Keratinocyte (primary cell): ENCODE measurements at regions not wholly inside any gene's neighbourhood (a gene's known extent, or its start where the extent isn't known, plus 50 kb on each side); places are given as distances from the start of the nearest gene placed in this dataset.

Source experiments
- DNase-seq: peaks from one replicate; pipeline ENCODE4 v3.0.0-alpha.2; 2011; ENCODE audit warnings: low read depth, missing footprints, low spot score
- FAIRE-seq: peaks from 2 replicates; lab custom pipeline; 2011; peaks lifted over from hg19 to GRCh38; lab: Jason Lieb, UNC
- H2AFZ ChIP-seq: 2 replicates; pipeline ENCODE4 v1.6.0; 2012; ENCODE audit warnings: low read length, control low read depth, inconsistent platforms; ENCODE audit not compliant: control insufficient read depth
- H3K27ac ChIP-seq: 2 replicates; pipeline ENCODE4 v1.5.1; 2011; ENCODE audit warnings: low read length; ENCODE audit not compliant: control insufficient read depth, insufficient read depth
- H3K27me3 ChIP-seq: 3 replicates; pipeline ENCODE4 v1.6.0; 2011; ENCODE audit warnings: low read length; ENCODE audit not compliant: control insufficient read depth, insufficient read depth; ENCODE audit errors: extremely low read depth
- H3K36me3 ChIP-seq, 2 experiments: 2 replicates in 1 of 2; 3 replicates in 1 of 2; pipeline ENCODE4 v1.5.1; 2011; ENCODE audit warnings: low read length in 2 of 2, mild to moderate bottlenecking in 1 of 2; ENCODE audit not compliant: control insufficient read depth in 2 of 2, insufficient read depth in 2 of 2; ENCODE audit errors: extremely low read depth in 1 of 2
- H3K4me1 ChIP-seq: 3 replicates; pipeline ENCODE4 v1.5.1; 2011; ENCODE audit warnings: low read length; ENCODE audit not compliant: control insufficient read depth, insufficient read depth; ENCODE audit errors: extremely low read depth
- H3K4me2 ChIP-seq: 3 replicates; pipeline ENCODE4 v1.6.0; 2011; ENCODE audit warnings: low read depth, low read length; ENCODE audit not compliant: control insufficient read depth, insufficient read depth; ENCODE audit errors: extremely low read depth
- H3K4me3 ChIP-seq, 3 experiments: fragments of 200-600 bp in 1 of 3; sonication (generic) in 1 of 3; 2 replicates in 2 of 3; 3 replicates in 1 of 3; pipeline ENCODE4 v1.5.1; 2011 to 2016; ENCODE audit warnings: low read length in 3 of 3, mild to moderate bottlenecking in 3 of 3, control low read depth in 2 of 3, inconsistent platforms in 1 of 3, low read depth in 1 of 3, mixed read lengths in 1 of 3, mixed run types in 1 of 3, moderate library complexity in 1 of 3; ENCODE audit not compliant: control insufficient read depth in 2 of 3, insufficient read depth in 2 of 3; ENCODE audit errors: extremely low read depth in 1 of 3
- H3K79me2 ChIP-seq: 2 replicates; pipeline ENCODE4 v1.6.0; 2012; ENCODE audit warnings: low read length; ENCODE audit not compliant: control insufficient read depth, insufficient read depth
- H3K9ac ChIP-seq: 3 replicates; pipeline ENCODE4 v1.6.0; 2011; ENCODE audit warnings: low read length; ENCODE audit not compliant: control insufficient read depth, insufficient read depth; ENCODE audit errors: extremely low read depth
- H3K9me1 ChIP-seq: 3 replicates; pipeline ENCODE4 v1.6.0; 2011; ENCODE audit warnings: low read length; ENCODE audit not compliant: control insufficient read depth, insufficient read depth; ENCODE audit errors: extremely low read depth
- H3K9me3 ChIP-seq: 2 replicates; pipeline ENCODE4 v1.5.1; 2012; ENCODE audit warnings: low read depth, low read length; ENCODE audit not compliant: control insufficient read depth
- H4K20me1 ChIP-seq: 3 replicates; pipeline ENCODE4 v1.6.0; 2011; ENCODE audit warnings: low read length; ENCODE audit not compliant: control insufficient read depth, insufficient read depth; ENCODE audit errors: extremely low read depth
- CTCF ChIP-seq, 3 experiments: IDR thresholded peaks in 1 of 3; conservative IDR thresholded peaks in 1 of 3; optimal IDR thresholded peaks in 1 of 3; 2 replicates in 2 of 3; 3 replicates in 1 of 3; pipeline versions ENCODE3 to v1.5.1; 2011; ENCODE audit warnings: low read length in 3 of 3, mild to moderate bottlenecking in 3 of 3, moderate library complexity in 2 of 3, control low read depth in 1 of 3, inconsistent platforms in 1 of 3; ENCODE audit not compliant: insufficient read depth in 2 of 3; ENCODE audit errors: extremely low read depth in 1 of 3
- EZH2 ChIP-seq: IDR thresholded peaks from one replicate; pipeline ENCODE4 v1.6.1; 2012; ENCODE audit warnings: inconsistent platforms, mild to moderate bottlenecking, low read length, moderate library complexity
- dilution Hi-C: fragments of 300-500 bp; cut with MboI; formaldehyde crosslinking; loops from one replicate; pipeline ENCODE4 v1.7.0; 2020; ENCODE audit warnings: low sequenced_read_pairs; ENCODE audit not compliant: extremely low pct_ligation_motif_present

DNA sequence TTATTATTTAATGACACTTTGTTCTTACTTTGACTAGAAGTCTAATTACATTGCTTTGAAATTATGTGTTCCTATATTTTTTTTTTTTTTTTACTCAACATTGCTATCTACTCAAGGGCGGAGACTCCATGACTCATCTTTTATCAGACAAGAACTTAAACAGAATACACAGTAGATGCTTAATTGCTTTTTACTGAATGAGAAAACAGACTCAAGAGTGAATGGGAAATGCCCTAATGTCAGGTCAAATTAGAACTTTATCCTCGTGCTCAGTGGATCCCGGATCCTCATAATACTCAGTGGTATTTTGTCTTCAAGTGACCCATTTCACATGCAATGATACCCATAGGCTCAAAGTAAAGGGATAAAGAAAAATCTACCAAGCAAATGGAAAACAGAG is 954.5 kb upstream of the IGFBP7 start:
- Histone ChIP-seq H4K20me1 (no peaks in the 10 kb centered on the region), H3K4me1 (no peaks in the 10 kb centered on the region), H3K9ac (no peak overlapping the region), H3K9me1 (no peaks in the 10 kb centered on the region), H2AFZ (no peak overlapping the region), H3K36me3 (no peaks in the 10 kb centered on the region), H3K4me2 (no peak overlapping the region), H3K79me2 (no peaks in the 10 kb centered on the region), H3K4me3 (no peak overlapping the region), H3K27ac (no peak overlapping the region), H3K27me3 (no peaks in the 10 kb centered on the region), H3K9me3 (no peaks in the 10 kb centered on the region)
- no peak for DNase-seq
- FAIRE-seq = no peak
- TF ChIP-seq EZH2 (no peak), CTCF (optimal IDR thresholded peaks at IDR 0.05 in 1 of 3, IDR thresholded peaks at IDR 0.05 in 1 of 3, conservative IDR thresholded peaks at IDR 0.05 in 1 of 3; ENCODE audit: extremely low read depth in 1 of 3, insufficient read depth in 2 of 3, low read length in 3 of 3) (no peak)
- dilution Hi-C loops = no loop called here

- Histone ChIP-seq H3K9ac (no peak overlapping the region), H3K27me3 (no peaks in the 10 kb centered on the region), H3K9me3 (no peaks in the 10 kb centered on the region), H3K9me1 (no peaks in the 10 kb centered on the region), H2AFZ (no peak overlapping the region), H3K4me3 (no peak overlapping the region), H4K20me1 (no peaks in the 10 kb centered on the region), H3K36me3 (no peaks in the 10 kb centered on the region), H3K4me1 (no peaks in the 10 kb centered on the region), H3K79me2 (no peaks in the 10 kb centered on the region), H3K27ac (no peak overlapping the region), H3K4me2 (no peak overlapping the region)
- no peak for FAIRE-seq
- dilution Hi-C loops = no loop called here
- TF ChIP-seq CTCF (optimal IDR thresholded peaks at IDR 0.05 in 1 of 3, IDR thresholded peaks at IDR 0.05 in 1 of 3, conservative IDR thresholded peaks at IDR 0.05 in 1 of 3; ENCODE audit: extremely low read depth in 1 of 3, insufficient read depth in 2 of 3, low read length in 3 of 3) (no peak), EZH2 (no peak)
- no peak for DNase-seq
Observed at GRCh38 chr4:58063404-58064160, 953.4 kb upstream of the IGFBP7 start.
